ENCODE measurements at regions not wholly inside any gene's neighbourhood (a gene's known extent, or its start where the extent isn't known, plus 50 kb on each side); places are given as distances from the start of the nearest gene placed in this dataset.
A peak's percentile ranks its signal among the peaks of the same experiment; 100 is the strongest.
"Not testable (repeated sequence)": the region's sequence is repeated elsewhere in the genome, so short reads cannot be mapped to it uniquely, and the experiment has no call there.

GRCh38 chr16:29104600-29104999 is 119.7 kb downstream of the LAT start:
- H3K36me3 Mint-ChIP-seq: peaks cover 19% of the 10 kb centered on the region
- H3K4me3 ChIP-seq (ENCODE audit: control insufficient read depth in 1 of 2, extremely low read depth in 1 of 2, low read length in 1 of 2); H3K27me3 Mint-ChIP-seq; H3K4me1 ChIP-seq (ENCODE audit: control insufficient read depth in 1 of 2, extremely low read depth in 1 of 2, insufficient read depth in 2 of 2, low read length in 2 of 2); DNase-seq; H3K4me1 Mint-ChIP-seq; CTCF ChIA-PET; H3K27ac ChIP-seq (ENCODE audit: low read length); H3K9me3 ChIP-seq; H3K4me3 Mint-ChIP-seq; H3K27ac Mint-ChIP-seq; ATAC-seq (replicated peaks in 1 of 4); POLR2A ChIA-PET; H3K27me3 ChIP-seq (replicated peaks in 1 of 2; ENCODE audit: control insufficient read depth in 2 of 2, extremely low read depth in 1 of 2, insufficient read depth in 2 of 2, low read length in 1 of 2); H3K9me3 Mint-ChIP-seq: not testable (repeated sequence)
- WGBS (ENCODE audit: insufficient coverage): no CpG with 5 or more reads among the region's 4 CpGs
- H3K36me3 ChIP-seq (ENCODE audit: control insufficient read depth in 2 of 2, extremely low read depth in 1 of 2, insufficient read depth in 1 of 2, low read length in 1 of 2): peaks cover 0 to 16% of the 10 kb centered on the region in 2 donors

DNA sequence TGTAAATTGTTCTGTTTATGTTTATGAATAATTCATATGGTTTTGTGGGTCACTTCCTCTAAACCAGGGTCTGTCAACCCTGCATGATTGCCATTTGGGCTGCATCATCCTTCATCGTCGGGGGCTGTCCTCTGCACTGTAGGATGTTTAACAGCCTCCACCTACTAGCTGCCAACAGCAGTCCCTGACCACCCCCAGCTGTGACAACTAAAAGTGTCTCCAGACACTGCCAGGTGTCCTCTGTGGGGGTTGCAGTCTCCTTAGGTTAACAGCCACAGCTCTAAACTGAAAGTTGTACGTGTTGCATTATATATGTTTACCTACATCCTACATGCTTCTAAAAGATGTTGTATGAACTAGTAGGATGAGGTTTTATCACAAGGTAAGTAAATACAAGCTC is 113.1 kb downstream of the LAT start:
- H3K27ac ChIP-seq (ENCODE audit: low read length); H3K4me3 ChIP-seq (ENCODE audit: control insufficient read depth in 1 of 2, extremely low read depth in 1 of 2, low read length in 1 of 2); H3K27ac Mint-ChIP-seq; H3K36me3 ChIP-seq (ENCODE audit: control insufficient read depth in 2 of 2, extremely low read depth in 1 of 2, insufficient read depth in 1 of 2, low read length in 1 of 2); H3K9me3 ChIP-seq; H3K4me1 Mint-ChIP-seq; H3K9me3 Mint-ChIP-seq; ATAC-seq (replicated peaks in 1 of 4); H3K27me3 ChIP-seq (replicated peaks in 1 of 2; ENCODE audit: control insufficient read depth in 2 of 2, extremely low read depth in 1 of 2, insufficient read depth in 2 of 2, low read length in 1 of 2); DNase-seq; POLR2A ChIA-PET; CTCF ChIA-PET; H3K4me1 ChIP-seq (ENCODE audit: control insufficient read depth in 1 of 2, extremely low read depth in 1 of 2, insufficient read depth in 2 of 2, low read length in 2 of 2); H3K4me3 Mint-ChIP-seq; H3K27me3 Mint-ChIP-seq: not testable (repeated sequence)
- peaks cover 11% of the 10 kb centered on the region for H3K36me3 Mint-ChIP-seq
- whole genome bisulfite sequencing (ENCODE audit: insufficient coverage): no CpG with 5 or more reads among the region's 3 CpGs

DNA sequence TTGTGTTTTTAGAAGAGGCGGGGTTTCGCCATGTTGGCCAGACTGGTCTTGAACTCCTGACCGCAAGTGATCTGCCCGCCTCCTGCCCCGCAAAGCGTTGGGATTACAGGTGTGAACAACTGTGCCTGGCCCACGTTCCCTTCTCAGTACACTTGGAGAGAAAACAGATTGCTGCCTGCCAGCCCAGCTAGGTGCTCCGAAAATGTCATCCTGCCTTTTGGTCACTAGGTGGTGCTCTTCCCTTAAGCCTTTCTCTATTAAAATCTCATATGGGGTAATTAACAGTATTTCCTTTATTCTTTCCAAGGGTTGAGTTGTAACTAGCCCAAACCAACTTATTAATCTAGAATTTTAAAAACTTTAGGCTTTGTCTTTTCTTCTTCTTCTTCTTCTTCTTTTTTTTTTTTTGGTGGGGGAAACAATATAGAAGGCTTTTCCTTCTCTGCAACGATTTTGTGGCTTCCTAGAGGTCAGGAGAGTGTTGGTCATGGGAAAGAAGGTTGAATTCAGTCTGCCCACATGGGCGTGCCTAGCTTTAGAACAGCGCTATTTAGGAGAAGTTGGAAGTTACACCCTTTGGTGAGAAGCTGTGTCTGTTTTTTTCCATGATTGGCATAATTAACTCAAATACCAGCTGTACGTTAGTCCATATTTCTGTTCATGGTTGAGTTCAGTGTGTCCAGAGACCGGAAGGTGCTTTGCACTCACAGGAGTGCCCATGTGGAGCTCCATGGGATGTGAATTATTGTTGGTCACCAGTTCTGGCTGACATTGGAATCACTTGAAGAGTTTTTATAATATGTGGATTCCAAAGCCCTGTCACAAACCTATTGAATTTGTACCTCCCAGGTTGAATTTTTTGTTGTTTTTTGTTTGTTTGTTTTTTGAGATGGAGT is 110.1 kb downstream of the LAT start:
- H3K27me3 Mint-ChIP-seq; H3K4me1 Mint-ChIP-seq; POLR2A ChIA-PET; H3K4me3 ChIP-seq (ENCODE audit: control insufficient read depth in 1 of 2, extremely low read depth in 1 of 2, low read length in 1 of 2); H3K27me3 ChIP-seq (replicated peaks in 1 of 2; ENCODE audit: control insufficient read depth in 2 of 2, extremely low read depth in 1 of 2, insufficient read depth in 2 of 2, low read length in 1 of 2); H3K4me1 ChIP-seq (ENCODE audit: control insufficient read depth in 1 of 2, extremely low read depth in 1 of 2, insufficient read depth in 2 of 2, low read length in 2 of 2); H3K4me3 Mint-ChIP-seq; H3K36me3 ChIP-seq (ENCODE audit: control insufficient read depth in 2 of 2, extremely low read depth in 1 of 2, insufficient read depth in 1 of 2, low read length in 1 of 2); H3K9me3 ChIP-seq; H3K27ac Mint-ChIP-seq; H3K9me3 Mint-ChIP-seq; DNase-seq; H3K27ac ChIP-seq (ENCODE audit: low read length): not testable (repeated sequence)
- ATAC-seq (replicated peaks in 1 of 4): peak; percentile 61 to 70 (median 68)
- H3K36me3 Mint-ChIP-seq: peaks cover 10% of the 10 kb centered on the region
- CTCF ChIA-PET: interaction anchor here (0.7 kb wide), 2 partner anchors 19 to 154 kb away, joined by 3 to 4 read pairs; no protein-coding TSS in a partner anchor
- WGBS (ENCODE audit: insufficient coverage): no CpG with 5 or more reads among the region's 13 CpGs

DNA sequence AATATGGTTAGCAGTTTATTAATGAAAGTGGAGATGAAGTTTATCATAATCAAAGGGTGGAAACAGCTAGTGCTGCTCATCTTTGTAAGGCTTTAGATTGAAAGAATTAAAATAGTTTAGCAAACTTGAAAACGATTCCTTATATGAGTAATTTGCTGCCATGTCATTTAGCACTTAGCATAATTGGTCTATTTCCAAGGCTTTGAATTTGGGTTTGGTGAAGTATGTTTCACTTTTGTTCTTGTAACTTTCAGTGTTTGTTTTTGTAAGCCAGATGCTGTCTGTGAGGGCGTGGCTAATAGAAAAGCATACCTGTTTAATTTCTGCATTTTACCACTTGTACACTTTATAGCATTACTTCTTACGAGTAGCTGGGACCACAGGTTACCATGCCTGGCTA is 109.5 kb downstream of the LAT start:
- not testable (repeated sequence) for H3K27ac Mint-ChIP-seq, H3K4me3 Mint-ChIP-seq

GRCh38 chr16:29089679-29090078 is 104.8 kb downstream of the LAT start:
- H3K27me3 Mint-ChIP-seq; POLR2A ChIA-PET; H3K4me3 ChIP-seq (ENCODE audit: control insufficient read depth in 1 of 2, extremely low read depth in 1 of 2, low read length in 1 of 2); H3K4me1 Mint-ChIP-seq; H3K36me3 ChIP-seq (ENCODE audit: control insufficient read depth in 2 of 2, extremely low read depth in 1 of 2, insufficient read depth in 1 of 2, low read length in 1 of 2); H3K27ac ChIP-seq (ENCODE audit: low read length); ATAC-seq (replicated peaks in 1 of 4); H3K9me3 Mint-ChIP-seq; DNase-seq; H3K4me3 Mint-ChIP-seq; H3K27me3 ChIP-seq (replicated peaks in 1 of 2; ENCODE audit: control insufficient read depth in 2 of 2, extremely low read depth in 1 of 2, insufficient read depth in 2 of 2, low read length in 1 of 2); H3K4me1 ChIP-seq (ENCODE audit: control insufficient read depth in 1 of 2, extremely low read depth in 1 of 2, insufficient read depth in 2 of 2, low read length in 2 of 2); H3K9me3 ChIP-seq: not testable (repeated sequence)
- peak overlapping the region in 1 of 2 donors; percentile 61 for H3K27ac Mint-ChIP-seq
- H3K36me3 Mint-ChIP-seq: peaks cover 16% of the 10 kb centered on the region
- CTCF ChIA-PET: interaction anchor here in 1 of 2 donors (0.6 kb wide), 1 partner anchor 611 kb away, joined by 5 read pairs; no protein-coding TSS in a partner anchor

More for the DNA sequence above, 109.5 kb downstream of the LAT start:
- H3K36me3 ChIP-seq (ENCODE audit: control insufficient read depth in 2 of 2, extremely low read depth in 1 of 2, insufficient read depth in 1 of 2, low read length in 1 of 2); H3K9me3 ChIP-seq; H3K4me1 ChIP-seq (ENCODE audit: control insufficient read depth in 1 of 2, extremely low read depth in 1 of 2, insufficient read depth in 2 of 2, low read length in 2 of 2); H3K4me3 ChIP-seq (ENCODE audit: control insufficient read depth in 1 of 2, extremely low read depth in 1 of 2, low read length in 1 of 2); H3K4me1 Mint-ChIP-seq; POLR2A ChIA-PET; DNase-seq; H3K9me3 Mint-ChIP-seq; H3K27ac ChIP-seq (ENCODE audit: low read length); H3K27me3 ChIP-seq (replicated peaks in 1 of 2; ENCODE audit: control insufficient read depth in 2 of 2, extremely low read depth in 1 of 2, insufficient read depth in 2 of 2, low read length in 1 of 2); H3K27me3 Mint-ChIP-seq: not testable (repeated sequence)
- WGBS (ENCODE audit: insufficient coverage): no CpG with 5 or more reads among the region's 3 CpGs
- ATAC-seq (replicated peaks in 1 of 4): peak in 2 of 4 experiments; percentile 10 to 35
- CTCF ChIA-PET: interaction anchor here in 1 of 2 donors (0.7 kb wide), 1 partner anchor 154 kb away, joined by 4 read pairs; no protein-coding TSS in a partner anchor
- peaks cover 10% of the 10 kb centered on the region for H3K36me3 Mint-ChIP-seq

GRCh38 chr16:29087673-29088072 is 102.8 kb downstream of the LAT start:
- H3K4me3 Mint-ChIP-seq; H3K27me3 Mint-ChIP-seq; CTCF ChIA-PET; H3K4me3 ChIP-seq (ENCODE audit: control insufficient read depth in 1 of 2, extremely low read depth in 1 of 2, low read length in 1 of 2); H3K4me1 Mint-ChIP-seq; H3K9me3 ChIP-seq; H3K36me3 ChIP-seq (ENCODE audit: control insufficient read depth in 2 of 2, extremely low read depth in 1 of 2, insufficient read depth in 1 of 2, low read length in 1 of 2); POLR2A ChIA-PET; H3K27ac ChIP-seq (ENCODE audit: low read length); H3K4me1 ChIP-seq (ENCODE audit: control insufficient read depth in 1 of 2, extremely low read depth in 1 of 2, insufficient read depth in 2 of 2, low read length in 2 of 2); DNase-seq; ATAC-seq (replicated peaks in 1 of 4); H3K27me3 ChIP-seq (replicated peaks in 1 of 2; ENCODE audit: control insufficient read depth in 2 of 2, extremely low read depth in 1 of 2, insufficient read depth in 2 of 2, low read length in 1 of 2); H3K27ac Mint-ChIP-seq; H3K9me3 Mint-ChIP-seq: not testable (repeated sequence)
- WGBS (ENCODE audit: insufficient coverage): 51% methylated on average over 2 of the region's 4 CpGs
- H3K36me3 Mint-ChIP-seq: peaks cover 15% of the 10 kb centered on the region

Data from T-cell (primary cell).